ENCODE measurements at regions not wholly inside any gene's neighbourhood (a gene's known extent, or its start where the extent isn't known, plus 50 kb on each side); places are given as distances from the start of the nearest gene placed in this dataset.

- ChIA-PET RAD21 (ENCODE audit: low non-redundant PET in 1 of 2, low total read pairs in 2 of 2, uncharacterized antibody in 2 of 2, unreplicated experiment in 2 of 2) (no interaction called here), CTCF (no interaction called here), POLR2A (no interaction called here)
- H3K36me3 ChIP-seq (ENCODE audit: control insufficient read depth in 1 of 2, insufficient read depth in 2 of 2, low read length in 2 of 2): no peaks in the 10 kb centered on the region
- no peak overlapping the region for H3K4me3 ChIP-seq (replicated peaks in 1 of 2; ENCODE audit: low read depth in 1 of 2, low read length in 2 of 2)
- H3K27me3 ChIP-seq (ENCODE audit: insufficient read depth, low read length): no peaks in the 10 kb centered on the region
- no peak overlapping the region for H3K9ac ChIP-seq (ENCODE audit: low read length)
- H3K9me3 ChIP-seq (ENCODE audit: control insufficient read depth in 1 of 2, insufficient read depth in 1 of 2, low read depth in 1 of 2, low read length in 2 of 2): peaks cover 0 to 3% of the 10 kb centered on the region in 2 experiments; a peak in 1 of 4 replicates
- no peak overlapping the region for H3K4me2 ChIP-seq (ENCODE audit: low read length)
- H3K27ac ChIP-seq (ENCODE audit: low read depth, low read length): no peak overlapping the region
- no peak for TF ChIP-seq TCF7L2 (IDR thresholded peaks at IDR 0.05; ENCODE audit: borderline replicate concordance, extremely low read depth, insufficient read depth, insufficient read length)
- TF ChIP-seq ZNF274 (IDR thresholded peaks at IDR 0.05; ENCODE audit: low read depth, low read length): no peak
- TF ChIP-seq, protein P1, sequence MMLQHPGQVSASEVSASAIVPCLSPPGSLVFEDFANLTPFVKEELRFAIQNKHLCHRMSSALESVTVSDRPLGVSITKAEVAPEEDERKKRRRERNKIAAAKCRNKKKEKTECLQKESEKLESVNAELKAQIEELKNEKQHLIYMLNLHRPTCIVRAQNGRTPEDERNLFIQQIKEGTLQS (IDR thresholded peaks at IDR 0.05): no peak
- no peak for TF ChIP-seq RAD21 (IDR thresholded peaks at IDR 0.05; ENCODE audit: low read depth)
- no peak for TF ChIP-seq EZH2 (IDR thresholded peaks at IDR 0.05)
- TF ChIP-seq POLR2A (IDR thresholded peaks at IDR 0.05; ENCODE audit: borderline replicate concordance, extremely low read depth, insufficient read depth, insufficient read length): no peak
- no peak for TF ChIP-seq SP1 (IDR thresholded peaks at IDR 0.05; ENCODE audit: low read depth)
- no peak for TF ChIP-seq REST (IDR thresholded peaks at IDR 0.05; ENCODE audit: low read depth)
- TF ChIP-seq ELF1 (IDR thresholded peaks at IDR 0.05; ENCODE audit: borderline replicate concordance, low read depth): no peak
- no peak for TF ChIP-seq POLR2AphosphoS5 (IDR thresholded peaks at IDR 0.05; ENCODE audit: low read depth, low read length)
- TF ChIP-seq CEBPB (IDR thresholded peaks at IDR 0.05; ENCODE audit: low read depth): no peak
- TF ChIP-seq CBX3 (IDR thresholded peaks at IDR 0.05; ENCODE audit: low read depth): no peak
- no peak for TF ChIP-seq ZFX (IDR thresholded peaks at IDR 0.05)
- no peak for TF ChIP-seq EZH2phosphoT487 (IDR thresholded peaks at IDR 0.05; ENCODE audit: borderline replicate concordance)
- BruUV-seq (replicated peaks): no TSS peak
- H3K79me2 ChIP-seq (ENCODE audit: insufficient read depth, low read length): no peaks in the 10 kb centered on the region
- H3K4me1 ChIP-seq (ENCODE audit: control insufficient read depth in 1 of 2, insufficient read depth in 2 of 2, low read length in 2 of 2): no peaks in the 10 kb centered on the region
- no peaks in the 10 kb centered on the region for H4K20me1 ChIP-seq (ENCODE audit: insufficient read depth)
- ATAC-seq: no peak
- intact Hi-C loops (cut with micrococcal nuclease): no loop called here
- H2AFZ ChIP-seq (ENCODE audit: low read depth, low read length, poor library complexity, severe bottlenecking): no peak overlapping the region
- no peak for DNase-seq (ENCODE audit: low read depth, low spot score)
- no peaks in the 10 kb centered on the region for H3K9me2 ChIP-seq (ENCODE audit: insufficient read depth)
Measured at GRCh38 chr5:155897761-155898160, 429.2 kb upstream of the SGCD start.
